HL-60 (cell line): ENCODE measurements at regions not wholly inside any gene's neighbourhood (a gene's known extent, or its start where the extent isn't known, plus 50 kb on each side); places are given as distances from the start of the nearest gene placed in this dataset.

Experiments used
- DNase-seq, 2 experiments: peaks; one replicate each; pipeline ENCODE4 v3.0.0-alpha.2; 2010 to 2020; ENCODE audit warnings: low read depth in 1 of 2, low spot score in 1 of 2
- H3K27ac ChIP-seq: fragments of 250-450 bp; sonication (Bioruptor Pico); replicated peaks from 2 replicates; pipeline ENCODE4 v1.5.1; 2020; ENCODE audit warnings: mild to moderate bottlenecking, moderate library complexity
- H3K27me3 ChIP-seq: fragments of 250-450 bp; sonication (Bioruptor Pico); 2 replicates; pipeline ENCODE4 v1.5.1; 2021; ENCODE audit warnings: mild to moderate bottlenecking, moderate library complexity; ENCODE audit not compliant: insufficient read depth, poor library complexity, severe bottlenecking
- H3K4me3 ChIP-seq: replicated peaks from 2 replicates; pipeline ENCODE4 v1.5.1; 2011; ENCODE audit warnings: mild to moderate bottlenecking, control low read depth, low read length; ENCODE audit not compliant: insufficient read depth
- GABPA ChIP-seq: IDR thresholded peaks from 2 replicates; pipeline ENCODE4 v1.6.1; 2012; ENCODE audit warnings: low read depth
- POLR2AphosphoS5 ChIP-seq: IDR thresholded peaks from 2 replicates; pipeline ENCODE4 v1.6.1; 2012; ENCODE audit warnings: low read depth
- SPI1 ChIP-seq: IDR thresholded peaks from 2 replicates; pipeline ENCODE4 v1.6.1; 2012; ENCODE audit warnings: low read depth, mild to moderate bottlenecking, borderline replicate concordance
- TF ChIP-seq, protein P1 (sequence below): IDR thresholded peaks from one replicate; pipeline ENCODE4 v1.5.1; 2011; ENCODE audit warnings: low read length, control low read depth, inconsistent platforms; ENCODE audit not compliant: insufficient read depth
- TF ChIP-seq, protein P2 (sequence below): IDR thresholded peaks from 2 replicates; pipeline ENCODE4 v1.6.1; 2012; ENCODE audit warnings: low read depth; ENCODE audit not compliant: insufficient replicate concordance

DNA sequence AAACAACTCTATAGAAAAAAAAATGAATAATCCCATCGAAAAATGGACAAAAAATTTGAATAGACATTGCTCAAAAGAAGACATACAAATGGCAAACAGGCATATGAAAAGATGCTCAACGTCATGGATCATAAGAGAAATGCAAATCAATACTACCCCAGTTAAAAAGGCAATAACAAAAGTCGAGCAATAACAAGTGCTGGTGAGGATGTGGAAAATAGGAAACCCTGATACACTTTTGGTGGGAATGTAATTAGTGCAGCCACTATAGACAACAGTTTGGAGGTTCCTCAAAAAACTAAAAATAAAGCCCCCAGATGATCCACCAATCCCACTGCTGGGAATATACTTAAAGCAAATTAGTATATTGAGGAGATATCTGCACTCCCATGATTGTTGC is 701.5 kb downstream of the NUP35 start:
- TF ChIP-seq GABPA (no peak), POLR2AphosphoS5 (no peak), SPI1 (no peak)
- TF ChIP-seq, protein P1, sequence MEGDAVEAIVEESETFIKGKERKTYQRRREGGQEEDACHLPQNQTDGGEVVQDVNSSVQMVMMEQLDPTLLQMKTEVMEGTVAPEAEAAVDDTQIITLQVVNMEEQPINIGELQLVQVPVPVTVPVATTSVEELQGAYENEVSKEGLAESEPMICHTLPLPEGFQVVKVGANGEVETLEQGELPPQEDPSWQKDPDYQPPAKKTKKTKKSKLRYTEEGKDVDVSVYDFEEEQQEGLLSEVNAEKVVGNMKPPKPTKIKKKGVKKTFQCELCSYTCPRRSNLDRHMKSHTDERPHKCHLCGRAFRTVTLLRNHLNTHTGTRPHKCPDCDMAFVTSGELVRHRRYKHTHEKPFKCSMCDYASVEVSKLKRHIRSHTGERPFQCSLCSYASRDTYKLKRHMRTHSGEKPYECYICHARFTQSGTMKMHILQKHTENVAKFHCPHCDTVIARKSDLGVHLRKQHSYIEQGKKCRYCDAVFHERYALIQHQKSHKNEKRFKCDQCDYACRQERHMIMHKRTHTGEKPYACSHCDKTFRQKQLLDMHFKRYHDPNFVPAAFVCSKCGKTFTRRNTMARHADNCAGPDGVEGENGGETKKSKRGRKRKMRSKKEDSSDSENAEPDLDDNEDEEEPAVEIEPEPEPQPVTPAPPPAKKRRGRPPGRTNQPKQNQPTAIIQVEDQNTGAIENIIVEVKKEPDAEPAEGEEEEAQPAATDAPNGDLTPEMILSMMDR: no peak
- TF ChIP-seq, protein P2, sequence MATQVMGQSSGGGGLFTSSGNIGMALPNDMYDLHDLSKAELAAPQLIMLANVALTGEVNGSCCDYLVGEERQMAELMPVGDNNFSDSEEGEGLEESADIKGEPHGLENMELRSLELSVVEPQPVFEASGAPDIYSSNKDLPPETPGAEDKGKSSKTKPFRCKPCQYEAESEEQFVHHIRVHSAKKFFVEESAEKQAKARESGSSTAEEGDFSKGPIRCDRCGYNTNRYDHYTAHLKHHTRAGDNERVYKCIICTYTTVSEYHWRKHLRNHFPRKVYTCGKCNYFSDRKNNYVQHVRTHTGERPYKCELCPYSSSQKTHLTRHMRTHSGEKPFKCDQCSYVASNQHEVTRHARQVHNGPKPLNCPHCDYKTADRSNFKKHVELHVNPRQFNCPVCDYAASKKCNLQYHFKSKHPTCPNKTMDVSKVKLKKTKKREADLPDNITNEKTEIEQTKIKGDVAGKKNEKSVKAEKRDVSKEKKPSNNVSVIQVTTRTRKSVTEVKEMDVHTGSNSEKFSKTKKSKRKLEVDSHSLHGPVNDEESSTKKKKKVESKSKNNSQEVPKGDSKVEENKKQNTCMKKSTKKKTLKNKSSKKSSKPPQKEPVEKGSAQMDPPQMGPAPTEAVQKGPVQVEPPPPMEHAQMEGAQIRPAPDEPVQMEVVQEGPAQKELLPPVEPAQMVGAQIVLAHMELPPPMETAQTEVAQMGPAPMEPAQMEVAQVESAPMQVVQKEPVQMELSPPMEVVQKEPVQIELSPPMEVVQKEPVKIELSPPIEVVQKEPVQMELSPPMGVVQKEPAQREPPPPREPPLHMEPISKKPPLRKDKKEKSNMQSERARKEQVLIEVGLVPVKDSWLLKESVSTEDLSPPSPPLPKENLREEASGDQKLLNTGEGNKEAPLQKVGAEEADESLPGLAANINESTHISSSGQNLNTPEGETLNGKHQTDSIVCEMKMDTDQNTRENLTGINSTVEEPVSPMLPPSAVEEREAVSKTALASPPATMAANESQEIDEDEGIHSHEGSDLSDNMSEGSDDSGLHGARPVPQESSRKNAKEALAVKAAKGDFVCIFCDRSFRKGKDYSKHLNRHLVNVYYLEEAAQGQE: no peak
- Histone ChIP-seq H3K27me3 (no peaks in the 10 kb centered on the region), H3K4me3 (no peak overlapping the region), H3K27ac (no peak overlapping the region)
- DNase-seq: no peak

DNA sequence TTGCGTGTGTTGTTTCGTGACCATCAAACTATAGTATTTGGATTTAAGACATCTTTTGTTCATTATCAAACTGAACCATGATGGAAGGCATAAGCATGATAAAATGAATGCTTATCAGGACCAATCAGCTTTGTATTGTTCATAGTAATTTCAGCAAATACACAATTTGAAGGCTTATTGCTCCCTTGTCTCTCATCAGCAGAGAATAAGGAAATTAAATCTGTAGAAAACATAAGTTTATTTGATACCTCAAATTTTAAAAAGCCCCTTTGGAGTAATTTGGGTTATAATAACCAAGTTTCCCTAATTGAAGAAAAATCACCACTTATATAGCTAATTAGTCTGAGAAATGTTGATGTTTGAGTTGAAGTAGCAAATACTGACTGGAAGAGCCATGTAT is 705.7 kb downstream of the NUP35 start:
- no peaks in the 10 kb centered on the region for H3K27me3 ChIP-seq
- no peak for TF ChIP-seq POLR2AphosphoS5
- TF ChIP-seq, protein P2: no peak
- TF ChIP-seq, protein P1: no peak
- TF ChIP-seq GABPA: no peak
- TF ChIP-seq SPI1: no peak
- no peak overlapping the region for H3K27ac ChIP-seq
- no peak for DNase-seq
- H3K4me3 ChIP-seq: no peak overlapping the region

DNA sequence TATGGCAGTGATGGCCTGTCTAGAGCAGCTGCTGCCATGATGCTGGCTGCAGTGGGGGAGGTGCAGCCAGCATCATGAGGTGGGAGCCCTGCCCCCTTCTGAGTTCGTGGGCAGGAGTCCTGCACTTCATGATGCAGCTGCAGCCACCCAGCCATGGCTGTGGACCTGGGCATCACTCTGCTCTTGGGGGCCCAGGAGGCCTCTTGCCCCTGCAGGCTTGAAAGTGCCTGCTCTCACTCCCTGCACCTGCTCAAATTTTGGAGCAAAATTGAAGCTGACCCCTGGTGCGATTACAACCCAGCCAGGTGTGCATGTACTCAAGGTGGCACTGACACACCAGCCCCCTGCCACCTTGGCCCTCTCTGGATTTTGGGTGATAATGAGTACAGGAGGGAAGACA is 712.9 kb downstream of the NUP35 start:
- no peak overlapping the region for H3K4me3 ChIP-seq
- no peak for TF ChIP-seq POLR2AphosphoS5
- TF ChIP-seq SPI1: no peak
- TF ChIP-seq, protein P2: no peak
- TF ChIP-seq, protein P1: no peak
- no peak for TF ChIP-seq GABPA
- no peaks in the 10 kb centered on the region for H3K27me3 ChIP-seq
- no peak for DNase-seq
- H3K27ac ChIP-seq: no peak overlapping the region
